Activated CD4-positive, alpha-beta T cell treated with anti-CD3 and anti-CD28 coated beads for 1 hour (primary cell): ENCODE measurements at regions not wholly inside any gene's neighbourhood (a gene's known extent, or its start where the extent isn't known, plus 50 kb on each side); places are given as distances from the start of the nearest gene placed in this dataset.
"Not testable (repeated sequence)": the region's sequence is repeated elsewhere in the genome, so short reads cannot be mapped to it uniquely, and the experiment has no call there.

ENCODE experiments used
- DNase-seq: peaks from one replicate; pipeline ENCODE4 v3.0.0-alpha.2; 2020

DNA sequence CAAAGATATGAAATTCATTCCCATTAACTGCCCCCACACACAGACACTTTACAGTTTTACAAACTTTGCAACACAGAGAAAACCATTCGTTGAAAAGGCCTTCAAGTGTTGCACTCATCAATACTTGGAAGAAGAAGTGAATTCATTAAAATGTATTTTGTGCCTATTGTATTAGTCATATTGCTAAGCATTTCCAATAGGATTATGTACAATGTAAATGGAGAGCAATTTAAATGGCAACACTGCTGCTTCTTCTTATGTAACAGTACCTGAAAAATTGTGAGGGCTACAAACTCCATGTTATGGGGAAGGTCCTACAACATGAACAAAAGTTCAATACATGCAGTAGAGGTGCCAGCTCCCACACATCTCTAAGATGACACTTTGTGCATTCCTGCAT is 209.3 kb upstream of the POGK start:
- DNase-seq, result no peak

DNA sequence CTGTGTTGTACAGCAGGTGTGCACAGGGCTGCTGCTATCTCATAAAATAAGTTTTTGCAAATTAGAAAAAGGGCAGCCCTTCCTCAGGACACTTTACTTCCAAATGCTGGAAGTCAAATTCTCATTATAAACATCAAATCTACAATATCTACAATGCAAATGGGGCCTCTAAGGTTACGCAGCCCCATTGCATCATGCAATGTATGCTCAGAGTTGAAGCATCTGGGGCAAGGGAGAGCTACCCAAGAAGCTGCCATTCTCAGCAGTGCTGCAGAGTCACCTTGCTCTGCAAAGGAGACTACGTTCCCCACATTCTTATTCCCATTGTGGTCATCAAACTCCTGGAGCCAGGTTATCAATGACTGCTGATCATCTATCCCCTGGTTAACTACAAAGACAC is 208.9 kb upstream of the POGK start:
- no peak for DNase-seq

- DNase-seq, result no peak
These were observed 201.1 kb upstream of the POGK start for GRCh38 chr1:166638137-166638536.

DNA sequence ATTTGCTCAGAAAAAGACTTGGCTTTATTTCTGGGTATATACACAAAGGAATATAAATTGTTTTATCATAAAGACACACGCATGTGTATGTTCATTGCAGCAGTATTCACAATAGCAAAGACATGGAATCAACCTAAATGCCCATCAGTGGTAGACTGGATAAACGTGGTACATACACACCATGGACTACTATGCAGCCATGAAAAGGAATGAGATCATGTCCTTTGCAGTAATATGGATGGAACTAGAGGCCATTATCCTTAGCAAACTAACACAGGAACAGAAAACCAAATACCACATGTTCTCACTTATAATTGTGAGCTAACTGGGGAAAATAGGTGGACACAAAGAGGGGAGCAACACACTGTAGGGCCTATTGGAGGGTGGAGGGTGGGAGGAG is 182.0 kb upstream of the POGK start:
- not testable (repeated sequence) for DNase-seq

- DNase-seq, result not testable (repeated sequence)
These were observed 172.5 kb upstream of the POGK start for GRCh38 chr1:166666790-166667189.

GRCh38 chr1:166667600-166667999 is 171.7 kb upstream of the POGK start:
- not testable (repeated sequence) for DNase-seq

GRCh38 chr1:166671627-166672026 is 167.6 kb upstream of the POGK start:
- no peak for DNase-seq

DNA sequence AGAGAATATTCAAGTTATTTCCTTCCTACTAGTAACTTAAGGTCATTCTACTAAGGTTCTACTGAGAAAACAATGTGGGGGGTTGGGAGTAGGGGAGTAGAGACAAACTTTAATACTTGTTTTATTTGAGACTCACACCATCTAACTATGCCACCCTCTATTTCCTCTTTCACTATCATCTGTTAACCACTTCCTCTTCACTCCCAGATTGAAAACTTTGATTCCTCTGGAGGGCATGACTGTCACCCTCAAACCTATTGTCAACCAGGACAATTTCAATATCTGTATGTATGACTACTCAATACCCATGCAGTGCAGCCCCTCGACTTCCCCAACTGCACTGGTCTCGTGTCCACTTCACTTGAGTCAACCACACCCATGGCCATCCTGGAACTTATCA is 165.6 kb upstream of the POGK start:
- no peak for DNase-seq

DNA sequence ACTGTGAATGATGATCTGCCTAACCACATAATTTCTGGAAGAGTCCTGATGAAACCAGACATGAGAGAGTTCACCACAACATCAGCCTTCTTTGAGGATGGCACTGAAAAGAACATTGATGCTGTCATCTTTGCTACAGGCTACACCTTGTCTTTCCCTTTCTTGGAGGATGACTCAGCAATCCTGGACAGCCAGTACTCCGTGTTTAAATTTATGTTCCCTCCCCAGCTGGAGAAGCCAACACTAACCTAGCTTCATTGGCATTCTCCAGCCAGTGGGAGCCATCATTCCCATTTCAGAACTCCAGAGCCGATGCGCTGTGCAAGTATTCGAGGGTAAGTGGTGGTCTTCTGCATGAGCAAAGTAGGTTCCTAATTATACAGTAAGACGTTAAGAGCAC is 164.1 kb upstream of the POGK start:
- no peak for DNase-seq

DNA sequence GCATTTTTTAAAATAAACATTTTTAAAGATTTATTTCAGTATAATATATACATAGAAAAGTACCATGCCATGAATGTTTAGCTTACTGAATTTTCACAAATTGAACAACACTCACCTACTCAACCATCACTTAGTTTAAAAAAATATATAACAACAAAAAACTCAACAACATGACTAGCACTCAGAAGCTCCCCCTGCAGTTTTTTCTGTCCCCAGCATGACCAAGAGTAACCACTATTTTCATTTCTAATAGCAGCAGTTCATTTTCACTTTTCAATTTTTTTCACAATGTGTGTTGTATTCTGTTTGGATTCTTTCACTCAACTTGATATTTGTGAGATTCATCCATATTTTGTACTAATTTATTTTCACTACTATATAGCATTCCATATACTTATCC is 162.3 kb upstream of the POGK start:
- no peak for DNase-seq

DNA sequence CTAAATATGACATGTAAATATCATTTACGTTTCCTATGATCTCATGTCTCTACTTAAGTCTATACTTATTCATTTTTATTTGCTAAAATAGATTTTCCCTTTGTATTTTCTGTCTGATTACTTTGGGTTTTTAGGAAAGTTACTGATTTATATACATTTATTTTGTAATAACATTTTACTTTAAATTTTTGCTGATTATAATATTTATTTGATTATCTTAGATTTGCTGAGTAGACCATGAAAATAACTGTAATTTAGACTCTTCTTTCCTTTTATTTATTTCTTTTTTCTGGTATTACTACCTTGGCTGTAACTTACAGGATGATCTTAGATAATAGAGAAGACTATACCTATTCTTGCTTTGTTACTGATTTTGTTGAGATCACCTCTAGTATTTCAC is 159.9 kb upstream of the POGK start:
- no peak for DNase-seq

- no peak for DNase-seq
These were observed 156.7 kb upstream of the POGK start for GRCh38 chr1:166682588-166682987.

GRCh38 chr1:166684669-166685068 is 154.6 kb upstream of the POGK start:
- DNase-seq, result not testable (repeated sequence)

GRCh38 chr1:166685200-166685599 is 154.1 kb upstream of the POGK start:
- no peak for DNase-seq

GRCh38 chr1:166685891-166686290 is 153.4 kb upstream of the POGK start:
- not testable (repeated sequence) for DNase-seq

GRCh38 chr1:166690596-166690995 is 148.7 kb upstream of the POGK start:
- DNase-seq, result not testable (repeated sequence)

DNA sequence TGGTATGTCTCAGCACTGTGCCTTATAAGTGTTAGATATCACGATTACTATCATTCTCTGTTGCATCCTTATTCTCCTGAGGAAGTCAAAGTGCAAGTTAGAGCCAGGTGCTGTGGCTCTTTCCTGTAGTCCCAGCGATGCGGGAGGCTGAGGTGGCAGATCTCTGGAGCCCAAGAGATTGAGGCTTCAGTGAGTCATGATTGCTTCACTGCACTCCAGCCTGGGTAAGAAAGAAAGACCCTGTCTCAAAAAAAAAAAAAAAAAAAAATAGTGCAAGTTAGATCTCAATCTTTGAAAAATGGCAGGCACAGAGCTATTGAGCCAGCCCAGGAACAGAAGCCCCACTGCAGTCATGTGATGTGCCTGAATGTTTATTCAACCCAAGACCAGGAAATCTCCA is 147.8 kb upstream of the POGK start:
- no peak for DNase-seq

DNA sequence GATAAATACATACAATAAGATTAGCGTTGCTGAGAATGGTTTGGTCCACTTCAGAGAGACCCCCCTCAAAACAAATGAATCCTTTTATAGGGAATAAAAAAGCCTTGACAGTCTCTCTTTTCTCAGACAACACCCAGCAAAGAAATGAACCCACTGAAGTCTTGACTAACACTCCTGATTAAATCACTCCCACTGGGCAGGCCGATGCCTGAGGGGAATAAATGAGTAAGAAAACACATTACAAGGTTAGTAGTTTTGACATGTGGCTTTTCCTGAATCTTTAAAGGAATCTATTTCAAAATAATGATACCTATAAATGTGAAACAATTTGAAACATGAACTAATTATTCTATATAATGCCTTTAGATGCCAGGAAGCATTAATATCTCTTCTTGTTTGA is 146.9 kb upstream of the POGK start:
- DNase-seq, result no peak

DNA sequence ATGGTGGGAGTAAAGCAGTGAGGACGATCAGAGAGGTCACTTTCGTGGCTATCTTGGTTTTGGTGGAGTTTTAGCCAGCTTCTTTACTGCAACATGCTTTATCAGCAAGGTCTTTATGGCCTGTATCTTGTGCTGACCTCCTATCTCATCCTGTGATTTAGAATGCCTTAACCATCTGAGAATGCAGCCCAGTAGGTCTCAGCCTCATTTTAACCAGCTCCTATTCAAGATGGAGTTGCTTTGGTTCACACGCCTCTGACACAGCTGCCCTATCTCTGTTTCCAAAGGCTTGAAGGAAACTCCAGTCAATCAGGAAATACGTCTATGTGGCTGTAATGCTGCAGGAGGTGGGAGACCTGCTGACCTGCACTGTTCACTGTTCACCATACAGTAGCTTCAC is 146.1 kb upstream of the POGK start:
- DNase-seq, result no peak

GRCh38 chr1:166693673-166694297 is 145.5 kb upstream of the POGK start:
- no peak for DNase-seq

DNA sequence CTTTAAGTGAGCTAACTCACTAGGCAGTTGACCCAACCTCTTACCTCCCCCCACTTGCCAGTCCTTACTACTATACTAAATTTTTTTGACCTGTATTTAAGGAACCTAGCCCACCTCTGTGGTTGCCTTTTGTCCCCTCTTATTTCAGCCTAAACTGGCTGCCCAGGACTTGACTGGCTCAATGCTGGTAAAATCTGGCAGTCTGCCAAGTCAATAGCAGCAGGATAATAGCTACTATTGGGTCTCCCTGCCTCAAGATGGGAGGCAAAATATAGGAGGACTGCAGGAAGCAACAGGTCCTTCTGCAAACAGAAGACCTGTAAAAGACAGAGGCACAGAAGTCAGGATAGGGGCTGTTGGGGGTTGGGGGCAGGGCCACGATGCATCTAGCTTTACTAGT is 144.2 kb upstream of the POGK start:
- no peak for DNase-seq

DNA sequence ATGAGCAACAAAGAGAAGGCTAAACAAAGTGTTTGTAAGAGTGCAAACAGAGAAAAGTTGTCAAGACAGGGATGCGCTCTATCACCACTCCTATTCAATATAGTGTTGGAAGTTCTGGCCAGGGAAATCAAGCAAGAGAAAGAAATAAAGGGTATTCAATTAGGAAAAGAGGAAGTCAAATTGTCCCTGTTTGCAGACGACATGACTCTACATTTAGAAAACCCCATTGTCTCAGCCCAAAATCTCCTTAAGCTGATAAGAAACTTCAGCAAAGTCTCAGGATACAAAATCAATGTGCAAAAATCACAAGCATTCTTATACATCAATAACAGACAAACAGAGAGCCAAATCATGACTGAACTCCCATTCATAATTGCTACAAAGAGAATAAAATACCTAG is 143.4 kb upstream of the POGK start:
- DNase-seq, result not testable (repeated sequence)

- DNase-seq, result no peak
These were observed 140.5 kb upstream of the POGK start for GRCh38 chr1:166698771-166699170.

DNA sequence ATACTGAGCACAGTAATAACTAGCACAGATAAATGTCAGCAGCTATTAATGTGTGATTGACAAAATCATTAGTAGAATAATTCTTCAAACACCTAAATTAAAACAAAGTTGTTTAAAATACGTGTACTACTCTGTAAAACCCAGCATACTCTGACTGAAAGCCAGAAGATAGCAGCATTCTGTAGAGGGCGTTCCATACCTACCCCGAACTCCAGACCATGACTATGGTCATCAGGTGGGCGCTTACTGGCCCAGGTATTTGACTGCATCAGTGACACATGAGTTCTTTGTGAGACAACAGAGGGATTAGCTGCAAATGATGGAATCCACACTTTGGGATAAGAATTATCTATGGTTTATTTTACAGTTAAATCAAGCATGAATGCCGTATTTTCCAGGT is 139.7 kb upstream of the POGK start:
- no peak for DNase-seq

GRCh38 chr1:166700696-166701095 is 138.6 kb upstream of the POGK start:
- DNase-seq, result no peak
